ENCODE measurements at regions not wholly inside any gene's neighbourhood (a gene's known extent, or its start where the extent isn't known, plus 50 kb on each side); places are given as distances from the start of the nearest gene placed in this dataset.

DNA sequence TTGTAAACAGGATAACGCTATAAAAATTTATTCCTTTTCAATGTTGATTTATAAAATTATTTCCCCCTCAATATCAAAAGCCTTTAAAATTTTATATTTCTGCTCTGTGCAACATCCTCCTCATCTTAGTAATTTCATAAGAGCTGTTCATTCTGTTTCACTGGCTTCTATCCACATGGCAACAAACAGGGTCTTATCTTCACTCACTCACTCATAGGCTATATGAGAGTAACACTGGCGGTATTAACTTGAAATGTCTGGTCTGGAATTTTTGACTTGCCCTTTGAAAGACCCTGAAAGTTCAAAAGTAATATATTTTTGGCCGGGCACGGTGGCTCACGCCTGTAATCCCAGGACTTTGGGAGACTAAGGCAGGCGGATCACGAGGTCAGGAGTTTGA lies 77.4 kb upstream of the KRTAP11-1 start:
- TF ChIP-seq FOXA1 (IDR thresholded peaks at IDR 0.05) = no peak
- TF ChIP-seq BHLHE40 (IDR thresholded peaks at IDR 0.05; ENCODE audit: borderline replicate concordance) = no peak
- no peak for TF ChIP-seq TARDBP (IDR thresholded peaks at IDR 0.05)
- no peak for TF ChIP-seq FOXK2 (IDR thresholded peaks at IDR 0.05)
